ENCODE measurements at regions not wholly inside any gene's neighbourhood (a gene's known extent, or its start where the extent isn't known, plus 50 kb on each side); places are given as distances from the start of the nearest gene placed in this dataset.

DNA sequence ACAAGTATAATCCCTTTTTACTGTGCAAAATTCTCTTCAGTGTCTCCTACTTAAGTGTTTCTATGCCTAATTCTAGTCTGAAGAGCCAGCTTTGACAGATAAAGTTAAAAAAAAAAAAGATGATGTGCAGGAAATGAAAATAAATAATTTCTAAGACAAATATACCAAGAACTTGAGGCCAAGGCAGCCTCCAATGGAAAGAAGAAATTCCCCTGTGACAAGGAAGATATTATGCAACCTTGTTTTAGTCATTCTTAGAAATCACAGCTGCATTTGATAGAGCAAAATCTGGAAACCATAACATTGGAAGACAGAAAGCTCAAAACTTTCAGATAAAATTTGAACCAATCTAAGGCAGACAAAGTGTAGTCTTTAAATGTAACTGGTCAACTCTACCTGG lies 375.9 kb upstream of the TLE4 start (continued):
- TF ChIP-seq, protein P1, sequence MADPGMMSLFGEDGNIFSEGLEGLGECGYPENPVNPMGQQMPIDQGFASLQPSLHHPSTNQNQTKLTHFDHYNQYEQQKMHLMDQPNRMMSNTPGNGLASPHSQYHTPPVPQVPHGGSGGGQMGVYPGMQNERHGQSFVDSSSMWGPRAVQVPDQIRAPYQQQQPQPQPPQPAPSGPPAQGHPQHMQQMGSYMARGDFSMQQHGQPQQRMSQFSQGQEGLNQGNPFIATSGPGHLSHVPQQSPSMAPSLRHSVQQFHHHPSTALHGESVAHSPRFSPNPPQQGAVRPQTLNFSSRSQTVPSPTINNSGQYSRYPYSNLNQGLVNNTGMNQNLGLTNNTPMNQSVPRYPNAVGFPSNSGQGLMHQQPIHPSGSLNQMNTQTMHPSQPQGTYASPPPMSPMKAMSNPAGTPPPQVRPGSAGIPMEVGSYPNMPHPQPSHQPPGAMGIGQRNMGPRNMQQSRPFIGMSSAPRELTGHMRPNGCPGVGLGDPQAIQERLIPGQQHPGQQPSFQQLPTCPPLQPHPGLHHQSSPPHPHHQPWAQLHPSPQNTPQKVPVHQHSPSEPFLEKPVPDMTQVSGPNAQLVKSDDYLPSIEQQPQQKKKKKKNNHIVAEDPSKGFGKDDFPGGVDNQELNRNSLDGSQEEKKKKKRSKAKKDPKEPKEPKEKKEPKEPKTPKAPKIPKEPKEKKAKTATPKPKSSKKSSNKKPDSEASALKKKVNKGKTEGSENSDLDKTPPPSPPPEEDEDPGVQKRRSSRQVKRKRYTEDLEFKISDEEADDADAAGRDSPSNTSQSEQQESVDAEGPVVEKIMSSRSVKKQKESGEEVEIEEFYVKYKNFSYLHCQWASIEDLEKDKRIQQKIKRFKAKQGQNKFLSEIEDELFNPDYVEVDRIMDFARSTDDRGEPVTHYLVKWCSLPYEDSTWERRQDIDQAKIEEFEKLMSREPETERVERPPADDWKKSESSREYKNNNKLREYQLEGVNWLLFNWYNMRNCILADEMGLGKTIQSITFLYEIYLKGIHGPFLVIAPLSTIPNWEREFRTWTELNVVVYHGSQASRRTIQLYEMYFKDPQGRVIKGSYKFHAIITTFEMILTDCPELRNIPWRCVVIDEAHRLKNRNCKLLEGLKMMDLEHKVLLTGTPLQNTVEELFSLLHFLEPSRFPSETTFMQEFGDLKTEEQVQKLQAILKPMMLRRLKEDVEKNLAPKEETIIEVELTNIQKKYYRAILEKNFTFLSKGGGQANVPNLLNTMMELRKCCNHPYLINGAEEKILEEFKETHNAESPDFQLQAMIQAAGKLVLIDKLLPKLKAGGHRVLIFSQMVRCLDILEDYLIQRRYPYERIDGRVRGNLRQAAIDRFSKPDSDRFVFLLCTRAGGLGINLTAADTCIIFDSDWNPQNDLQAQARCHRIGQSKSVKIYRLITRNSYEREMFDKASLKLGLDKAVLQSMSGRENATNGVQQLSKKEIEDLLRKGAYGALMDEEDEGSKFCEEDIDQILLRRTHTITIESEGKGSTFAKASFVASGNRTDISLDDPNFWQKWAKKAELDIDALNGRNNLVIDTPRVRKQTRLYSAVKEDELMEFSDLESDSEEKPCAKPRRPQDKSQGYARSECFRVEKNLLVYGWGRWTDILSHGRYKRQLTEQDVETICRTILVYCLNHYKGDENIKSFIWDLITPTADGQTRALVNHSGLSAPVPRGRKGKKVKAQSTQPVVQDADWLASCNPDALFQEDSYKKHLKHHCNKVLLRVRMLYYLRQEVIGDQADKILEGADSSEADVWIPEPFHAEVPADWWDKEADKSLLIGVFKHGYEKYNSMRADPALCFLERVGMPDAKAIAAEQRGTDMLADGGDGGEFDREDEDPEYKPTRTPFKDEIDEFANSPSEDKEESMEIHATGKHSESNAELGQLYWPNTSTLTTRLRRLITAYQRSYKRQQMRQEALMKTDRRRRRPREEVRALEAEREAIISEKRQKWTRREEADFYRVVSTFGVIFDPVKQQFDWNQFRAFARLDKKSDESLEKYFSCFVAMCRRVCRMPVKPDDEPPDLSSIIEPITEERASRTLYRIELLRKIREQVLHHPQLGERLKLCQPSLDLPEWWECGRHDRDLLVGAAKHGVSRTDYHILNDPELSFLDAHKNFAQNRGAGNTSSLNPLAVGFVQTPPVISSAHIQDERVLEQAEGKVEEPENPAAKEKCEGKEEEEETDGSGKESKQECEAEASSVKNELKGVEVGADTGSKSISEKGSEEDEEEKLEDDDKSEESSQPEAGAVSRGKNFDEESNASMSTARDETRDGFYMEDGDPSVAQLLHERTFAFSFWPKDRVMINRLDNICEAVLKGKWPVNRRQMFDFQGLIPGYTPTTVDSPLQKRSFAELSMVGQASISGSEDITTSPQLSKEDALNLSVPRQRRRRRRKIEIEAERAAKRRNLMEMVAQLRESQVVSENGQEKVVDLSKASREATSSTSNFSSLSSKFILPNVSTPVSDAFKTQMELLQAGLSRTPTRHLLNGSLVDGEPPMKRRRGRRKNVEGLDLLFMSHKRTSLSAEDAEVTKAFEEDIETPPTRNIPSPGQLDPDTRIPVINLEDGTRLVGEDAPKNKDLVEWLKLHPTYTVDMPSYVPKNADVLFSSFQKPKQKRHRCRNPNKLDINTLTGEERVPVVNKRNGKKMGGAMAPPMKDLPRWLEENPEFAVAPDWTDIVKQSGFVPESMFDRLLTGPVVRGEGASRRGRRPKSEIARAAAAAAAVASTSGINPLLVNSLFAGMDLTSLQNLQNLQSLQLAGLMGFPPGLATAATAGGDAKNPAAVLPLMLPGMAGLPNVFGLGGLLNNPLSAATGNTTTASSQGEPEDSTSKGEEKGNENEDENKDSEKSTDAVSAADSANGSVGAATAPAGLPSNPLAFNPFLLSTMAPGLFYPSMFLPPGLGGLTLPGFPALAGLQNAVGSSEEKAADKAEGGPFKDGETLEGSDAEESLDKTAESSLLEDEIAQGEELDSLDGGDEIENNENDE (IDR thresholded peaks at IDR 0.05; ENCODE audit: insufficient replicate concordance, low read length), result no peak
- TF ChIP-seq TAF1 (IDR thresholded peaks at IDR 0.05; ENCODE audit: low read depth, low read length) (no peak), ATF3 (IDR thresholded peaks at IDR 0.05; ENCODE audit: insufficient read depth, low read depth, low read length) (no peak), KDM5A (IDR thresholded peaks at IDR 0.05; ENCODE audit: low read length) (no peak), TEAD4 (IDR thresholded peaks at IDR 0.05; ENCODE audit: low read depth, low read length) (no peak), TBP (IDR thresholded peaks at IDR 0.05; ENCODE audit: low read depth, low read length) (no peak), CTBP2 (IDR thresholded peaks at IDR 0.05; ENCODE audit: borderline replicate concordance, insufficient read depth, insufficient read length, low read length) (no peak), SIN3A (conservative IDR thresholded peaks at IDR 0.05 in 1 of 2, IDR thresholded peaks at IDR 0.05 in 1 of 2; ENCODE audit: low read depth in 1 of 2, low read length in 2 of 2) (no peak), CHD2 (IDR thresholded peaks at IDR 0.05; ENCODE audit: low read length) (no peak)
